SKM-1 treated with dmso at 0.1 percent for 144 hours (cell line): ENCODE measurements at regions not wholly inside any gene's neighbourhood (a gene's known extent, or its start where the extent isn't known, plus 50 kb on each side); places are given as distances from the start of the nearest gene placed in this dataset.

Source experiments
- DNase-seq: peaks from one replicate; lab custom pipeline; 2025; ENCODE audit not compliant: unreplicated experiment; lab: John Stamatoyannopoulos, UW

DNA sequence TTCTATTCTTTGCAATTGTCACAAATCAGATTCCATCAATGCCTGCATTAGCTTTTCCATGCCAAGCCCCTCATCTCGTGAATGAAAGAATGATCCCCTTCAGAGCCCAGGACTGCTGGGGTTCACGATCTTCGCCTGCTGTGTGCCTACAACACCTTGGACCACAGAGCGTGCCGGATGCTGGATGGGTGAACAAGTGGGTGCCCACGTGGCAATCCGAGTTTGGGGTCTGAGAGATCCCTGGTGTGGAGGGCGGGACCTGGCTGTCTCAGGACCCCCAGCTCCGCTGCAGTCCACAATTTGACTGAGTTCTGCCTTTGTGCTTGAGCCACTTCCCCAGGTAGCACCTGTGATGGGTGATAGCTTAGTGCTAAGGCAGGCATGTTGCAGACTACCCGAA, 317.0 kb downstream of the GALR1 start:
- no peak for DNase-seq

DNA sequence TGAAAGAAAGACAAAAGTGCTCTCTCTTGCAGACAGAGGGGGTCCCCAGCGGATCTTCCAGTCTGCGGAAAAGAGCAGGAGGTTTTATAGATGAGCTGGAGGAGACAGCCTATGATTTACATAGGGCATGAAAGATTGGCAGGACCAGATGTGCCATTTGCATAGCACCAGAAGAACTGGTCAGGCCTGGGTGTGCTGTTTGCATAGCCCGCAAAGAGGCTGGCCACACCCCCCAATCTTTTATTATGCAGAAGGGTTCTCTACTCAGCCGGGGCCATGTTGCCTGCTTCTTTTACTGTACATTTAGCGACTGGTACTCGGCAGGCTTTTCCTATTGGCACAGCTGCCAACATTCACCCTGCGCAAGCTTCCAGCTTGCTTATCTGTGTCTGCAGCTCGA, 317.6 kb downstream of the GALR1 start:
- DNase-seq = no peak

DNA sequence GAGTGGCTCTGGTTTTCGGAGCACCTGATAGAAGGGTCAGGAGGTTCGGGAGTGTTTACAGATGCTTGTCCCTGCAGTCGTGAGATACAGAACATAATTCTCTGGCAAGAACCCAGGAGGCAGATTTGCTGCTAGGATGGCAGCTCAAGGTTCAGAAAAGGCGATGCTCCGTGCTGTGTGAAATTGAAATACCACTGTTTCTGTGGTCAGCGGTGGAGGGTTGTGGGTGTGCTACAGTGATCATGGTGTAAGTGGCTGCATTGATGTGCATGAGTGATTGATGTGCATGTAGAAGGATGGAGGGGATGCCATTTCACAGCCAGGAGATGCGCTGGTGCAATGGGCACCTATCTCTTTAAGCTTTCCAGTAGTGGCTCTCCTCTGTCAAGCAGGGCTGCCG, 322.1 kb downstream of the GALR1 start:
- DNase-seq = no peak

DNA sequence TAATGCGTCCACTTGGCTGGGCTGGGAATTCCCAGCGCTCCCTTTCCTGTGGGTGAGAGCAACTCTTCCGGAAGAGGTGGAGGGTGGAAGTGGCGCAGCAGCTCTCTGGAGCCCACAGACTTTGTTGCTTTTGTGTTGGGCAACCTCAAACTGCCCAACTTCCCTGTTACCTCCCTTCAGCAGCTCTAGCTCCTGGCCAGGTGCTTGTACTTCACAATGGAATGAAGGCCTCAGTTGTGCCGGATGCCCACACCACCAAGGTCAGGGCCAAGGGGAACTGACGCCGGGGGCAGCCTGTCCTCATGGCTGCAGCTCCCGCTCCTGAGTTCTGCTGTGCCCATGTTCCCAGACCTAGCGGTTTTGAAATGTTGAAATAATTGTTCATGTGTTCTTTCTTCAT, 322.9 kb downstream of the GALR1 start:
- peak; percentile 60 for DNase-seq

DNA sequence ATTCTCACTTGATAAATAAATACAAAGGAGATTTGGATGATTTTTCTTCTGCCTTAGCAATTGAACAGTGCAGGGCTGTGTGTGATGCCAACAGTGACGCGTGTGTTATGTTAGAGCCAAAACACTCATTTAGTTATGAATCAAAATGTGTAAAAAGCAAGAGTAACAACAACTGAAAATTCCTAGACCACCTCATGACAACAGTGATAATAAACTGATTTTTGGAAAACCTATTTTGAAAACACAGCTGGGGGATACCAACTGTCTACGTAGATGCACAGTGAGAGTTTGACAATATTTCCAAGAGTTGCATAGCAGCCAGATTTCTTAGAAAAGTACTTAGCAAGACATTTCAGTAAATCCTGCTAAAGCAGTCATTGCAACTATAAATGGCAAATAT, 323.9 kb downstream of the GALR1 start:
- DNase-seq = no peak

DNA sequence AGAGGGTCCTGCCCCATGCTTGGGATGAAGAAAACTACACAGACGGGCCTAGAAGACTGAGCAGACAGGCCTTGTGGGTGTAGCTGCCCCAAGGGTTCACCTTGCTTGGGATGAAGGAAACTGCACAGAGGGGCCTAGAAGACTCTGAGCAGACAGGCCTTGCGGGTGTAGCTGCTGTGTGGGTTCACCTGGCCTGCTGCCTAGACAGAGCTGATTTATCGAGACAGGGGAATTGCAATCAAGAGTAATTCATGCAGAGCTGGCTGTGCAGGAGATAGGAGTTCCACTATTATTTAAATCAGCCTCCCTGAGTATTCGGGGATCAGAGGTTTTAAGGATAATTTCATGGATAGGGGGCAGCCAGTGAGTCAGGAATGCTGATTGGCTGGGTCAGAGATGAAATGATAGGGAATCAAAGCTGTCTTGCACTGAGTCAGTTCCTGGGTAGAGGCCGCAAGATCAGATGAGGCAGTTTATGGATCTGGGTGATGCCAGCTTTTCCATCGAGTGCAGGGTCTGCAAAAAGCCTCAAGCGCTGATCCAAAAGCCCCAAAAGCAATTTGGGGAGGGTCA, 341.4 kb downstream of the GALR1 start:
- no peak for DNase-seq

DNA sequence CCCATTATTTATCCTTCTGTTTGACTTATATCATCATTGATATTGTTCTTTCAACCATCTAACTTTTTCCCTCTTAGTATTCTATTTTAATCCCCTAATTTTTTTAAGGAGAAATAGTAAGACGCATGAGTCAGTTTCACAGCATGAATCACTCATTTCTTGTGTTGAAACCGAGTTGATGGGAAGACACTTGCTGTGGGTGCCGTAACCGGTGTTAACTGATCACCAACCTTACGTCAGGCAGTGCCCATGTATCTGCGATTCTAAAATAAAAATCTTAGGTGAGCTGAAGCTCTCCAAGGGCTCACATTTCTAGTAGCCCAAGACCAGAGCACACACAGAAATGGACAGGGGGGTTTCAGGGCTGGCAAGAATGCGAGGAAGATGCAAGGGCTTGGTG, 348.1 kb downstream of the GALR1 start:
- no peak for DNase-seq

DNA sequence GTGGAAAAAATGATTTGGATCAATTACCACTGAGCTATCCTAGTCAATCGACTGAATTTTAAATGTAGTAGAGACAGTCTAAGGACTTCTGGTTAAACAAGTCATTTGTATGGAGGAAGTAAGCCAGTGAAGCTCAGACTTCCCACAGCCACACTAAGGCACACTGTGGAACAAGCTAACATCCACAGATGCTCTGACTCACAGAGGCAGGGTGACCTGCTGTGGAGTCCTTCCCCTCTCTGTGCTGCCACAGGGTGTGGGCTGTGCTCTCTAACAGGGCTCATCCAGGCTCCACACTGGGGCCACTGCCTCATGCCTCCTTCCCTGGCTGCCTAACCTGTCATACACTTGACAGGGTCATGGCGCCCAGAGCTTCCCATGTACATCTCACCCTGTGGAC, 351.0 kb downstream of the GALR1 start:
- no peak for DNase-seq

DNA sequence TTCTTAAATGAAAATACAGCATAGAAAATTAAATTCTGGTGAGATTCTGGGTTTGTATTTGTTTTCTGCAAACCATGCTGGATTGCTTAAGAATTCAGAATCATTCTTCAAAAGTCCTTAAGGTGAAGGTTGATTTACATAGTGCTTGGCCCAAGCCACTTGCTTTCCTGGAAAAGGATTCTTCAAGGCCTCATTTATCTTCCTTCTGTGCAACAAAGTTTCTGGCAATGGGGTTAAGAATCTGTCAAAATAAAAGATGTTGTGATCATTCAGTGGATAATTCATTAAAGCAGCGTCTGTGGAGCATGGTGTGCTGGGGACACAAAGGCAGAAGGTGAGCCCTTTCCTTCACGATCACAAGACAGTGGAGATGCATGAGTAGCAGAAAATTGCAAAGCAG, 351.9 kb downstream of the GALR1 start:
- no peak for DNase-seq

DNA sequence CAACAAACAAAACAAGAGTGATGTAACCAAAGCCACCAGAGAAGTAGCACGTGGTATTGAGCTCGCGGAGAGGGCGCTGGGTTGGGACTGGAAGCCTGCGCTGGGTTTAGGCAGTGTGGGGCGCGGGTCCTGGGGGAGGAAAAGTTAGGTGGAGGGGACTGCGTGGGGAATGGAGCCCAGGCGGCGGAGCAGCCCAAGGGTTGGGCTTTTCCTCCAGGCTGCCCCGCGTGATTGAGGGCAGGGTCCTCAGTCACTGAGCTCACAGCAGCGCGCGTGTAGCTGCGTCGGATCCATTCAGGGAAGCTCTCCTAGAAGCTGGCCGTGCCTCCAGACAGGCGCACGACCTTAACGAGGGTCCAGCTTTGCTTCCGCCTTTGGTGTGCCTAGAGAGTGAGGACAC, 357.4 kb downstream of the GALR1 start:
- no peak for DNase-seq

DNA sequence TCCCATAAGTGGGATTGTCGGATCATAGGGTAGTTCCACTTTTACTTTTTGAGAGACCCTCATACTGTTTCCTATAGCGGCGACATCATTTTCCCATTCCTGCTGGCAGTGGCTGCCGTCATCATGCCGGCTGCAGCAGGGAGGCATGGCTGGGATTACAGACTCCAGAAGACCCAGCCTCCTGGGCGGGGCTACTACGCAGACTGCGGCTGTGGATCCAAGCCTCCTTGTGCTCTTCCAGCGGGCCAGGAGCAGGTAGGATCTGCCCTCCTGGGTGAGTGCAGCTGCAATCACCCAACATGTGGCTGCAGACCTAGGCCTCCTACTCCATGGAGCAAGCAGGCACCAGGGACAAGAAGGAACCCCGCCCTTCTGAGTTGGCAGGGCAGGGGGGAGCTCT, 359.2 kb downstream of the GALR1 start:
- no peak for DNase-seq

DNA sequence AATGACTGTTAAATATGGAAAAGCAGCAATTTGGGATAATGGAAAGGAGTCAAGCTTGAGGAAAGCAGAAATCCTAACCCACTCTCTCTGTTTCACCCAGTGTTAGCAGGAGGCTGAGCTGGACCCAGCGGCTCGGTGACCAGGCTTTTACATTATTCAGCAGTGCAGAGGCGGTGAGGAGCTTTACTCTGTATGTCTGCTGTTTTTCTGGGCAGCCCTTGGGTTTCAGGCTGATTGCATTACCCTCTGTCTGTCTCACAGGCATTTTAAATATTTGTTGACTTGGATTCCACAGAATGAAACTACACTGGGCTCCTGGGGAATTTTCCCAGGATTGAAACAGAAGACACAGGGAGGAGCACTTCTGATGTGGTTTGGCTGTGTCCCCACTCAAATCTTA, 368.0 kb downstream of the GALR1 start:
- no peak for DNase-seq

DNA sequence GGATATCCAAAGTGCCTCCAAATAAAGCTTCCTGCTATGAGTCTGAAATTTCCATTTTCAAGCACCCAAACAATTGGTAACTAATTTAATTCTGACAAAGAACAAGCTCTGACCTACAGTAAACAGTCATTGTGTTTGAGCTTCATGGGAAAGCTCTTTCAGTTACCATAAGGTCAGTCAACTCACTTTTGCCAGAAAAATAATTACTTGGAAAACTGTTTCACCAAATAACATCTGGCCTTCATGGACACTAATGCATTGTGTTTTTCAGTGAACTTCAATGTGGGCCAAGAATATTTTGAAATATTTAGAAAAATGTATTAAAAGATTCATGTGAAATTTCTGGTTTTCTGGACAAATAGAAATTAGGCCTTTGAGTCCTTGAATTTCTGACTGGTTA, 369.9 kb downstream of the GALR1 start:
- no peak for DNase-seq

DNA sequence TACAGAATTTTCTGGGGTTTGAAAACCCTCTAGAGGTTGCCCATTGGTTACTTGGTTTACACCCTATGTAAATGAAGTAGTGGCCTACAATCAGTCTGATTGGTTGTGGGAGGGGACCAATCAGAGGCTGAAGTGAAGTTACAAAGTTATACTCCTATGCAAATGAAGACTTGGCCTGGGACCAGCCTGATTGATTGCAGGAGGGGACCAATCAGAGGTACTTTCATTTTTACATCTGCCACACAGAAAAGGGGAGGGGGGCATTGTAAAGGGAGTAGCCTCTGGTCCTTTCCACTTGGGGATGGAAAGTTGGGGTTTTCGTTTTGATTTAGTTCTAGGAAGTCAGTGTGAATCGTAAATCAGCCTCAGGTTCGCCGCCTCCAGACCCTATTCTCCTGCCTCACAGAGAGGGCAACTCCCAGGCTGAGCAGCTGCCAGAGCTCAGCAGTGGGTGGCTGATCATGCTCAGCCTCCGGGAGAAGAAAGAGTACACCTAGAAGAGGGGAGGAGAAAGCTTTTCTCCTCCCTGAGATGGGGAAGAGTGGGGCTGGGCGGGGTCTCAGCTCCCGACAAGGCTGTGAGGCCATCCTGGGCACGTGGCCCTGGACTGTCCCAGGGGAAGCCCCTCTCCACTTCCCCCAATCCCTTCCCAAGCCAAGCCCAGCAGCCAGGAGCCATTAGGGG, 372.5 kb downstream of the GALR1 start:
- no peak for DNase-seq

DNA sequence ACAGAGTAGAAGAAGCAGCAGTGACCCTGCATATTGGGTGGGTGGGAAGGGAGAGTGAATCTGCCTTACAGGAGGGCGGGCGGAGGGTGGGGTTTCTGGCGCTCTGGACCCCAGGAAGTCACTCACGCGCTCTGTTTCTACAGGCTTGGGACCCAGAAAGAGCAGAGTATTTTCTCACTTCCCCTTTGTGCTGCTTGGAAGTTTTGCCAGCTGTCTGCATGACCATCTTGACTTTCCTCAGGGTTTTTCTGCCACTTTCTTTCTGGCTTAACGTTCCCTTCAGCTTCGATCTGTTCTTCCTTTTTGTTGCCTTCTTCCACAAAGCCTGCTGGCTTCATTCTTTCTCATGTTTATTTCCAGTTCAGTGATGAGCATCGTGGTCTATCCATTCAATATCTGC, 383.1 kb downstream of the GALR1 start:
- DNase-seq = no peak

DNA sequence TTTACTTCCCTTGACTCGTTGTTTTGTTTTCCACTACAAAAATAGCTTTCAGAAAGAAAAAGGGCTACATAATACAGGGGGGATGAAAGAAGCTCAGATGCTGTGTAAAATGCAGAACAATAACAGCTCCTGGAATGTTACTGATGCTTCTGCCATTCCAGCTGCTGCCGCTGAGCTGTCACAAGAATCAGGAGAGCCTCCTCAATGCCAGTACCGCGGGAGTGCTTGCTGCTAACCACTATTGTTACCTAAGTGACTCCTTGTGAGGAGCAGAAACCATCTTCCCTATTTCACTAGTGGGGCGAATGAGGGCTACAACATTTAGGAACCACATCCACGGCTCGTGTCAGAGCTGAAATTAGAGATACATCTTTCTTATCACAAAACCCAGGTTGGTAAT, 384.8 kb downstream of the GALR1 start:
- no peak for DNase-seq

DNA sequence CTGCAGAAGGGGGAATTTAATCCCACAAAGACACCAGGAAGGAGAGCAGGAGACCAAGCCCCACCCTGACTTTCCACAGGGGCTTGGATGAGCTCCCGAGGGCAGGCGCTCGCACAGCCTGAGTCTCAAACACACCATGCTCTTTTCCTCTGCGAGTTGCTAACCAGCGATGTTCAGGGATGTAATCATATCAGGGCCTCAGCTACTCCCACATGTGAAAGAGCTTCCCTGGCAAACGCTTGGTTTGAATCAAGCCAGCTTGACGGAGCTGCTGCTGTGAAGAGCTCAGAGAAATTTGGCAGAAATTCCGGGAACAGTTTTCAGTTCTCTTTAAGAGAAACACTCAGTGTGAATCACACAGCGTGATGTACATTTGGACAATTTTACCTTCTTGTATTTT, 385.8 kb downstream of the GALR1 start:
- no peak for DNase-seq

DNA sequence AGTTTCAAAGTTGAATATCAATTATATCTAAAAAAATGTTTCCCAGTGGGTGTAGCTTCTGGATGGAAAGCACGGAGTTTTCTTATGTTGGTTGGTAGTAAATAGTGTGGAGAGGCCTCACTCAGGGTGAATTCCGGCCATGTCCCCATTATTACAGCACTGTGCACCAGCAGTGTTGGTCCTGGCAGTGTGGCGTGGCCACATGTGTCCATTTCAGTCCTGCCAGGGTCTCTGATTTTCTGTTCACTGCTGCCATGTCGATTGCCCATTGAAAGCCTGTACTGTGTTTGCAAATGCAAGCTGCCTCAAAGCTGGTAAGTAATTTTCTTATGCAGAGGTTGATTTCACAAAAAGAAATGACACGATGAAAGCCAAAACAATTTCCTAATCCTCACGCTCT, 386.2 kb downstream of the GALR1 start:
- DNase-seq = no peak

DNA sequence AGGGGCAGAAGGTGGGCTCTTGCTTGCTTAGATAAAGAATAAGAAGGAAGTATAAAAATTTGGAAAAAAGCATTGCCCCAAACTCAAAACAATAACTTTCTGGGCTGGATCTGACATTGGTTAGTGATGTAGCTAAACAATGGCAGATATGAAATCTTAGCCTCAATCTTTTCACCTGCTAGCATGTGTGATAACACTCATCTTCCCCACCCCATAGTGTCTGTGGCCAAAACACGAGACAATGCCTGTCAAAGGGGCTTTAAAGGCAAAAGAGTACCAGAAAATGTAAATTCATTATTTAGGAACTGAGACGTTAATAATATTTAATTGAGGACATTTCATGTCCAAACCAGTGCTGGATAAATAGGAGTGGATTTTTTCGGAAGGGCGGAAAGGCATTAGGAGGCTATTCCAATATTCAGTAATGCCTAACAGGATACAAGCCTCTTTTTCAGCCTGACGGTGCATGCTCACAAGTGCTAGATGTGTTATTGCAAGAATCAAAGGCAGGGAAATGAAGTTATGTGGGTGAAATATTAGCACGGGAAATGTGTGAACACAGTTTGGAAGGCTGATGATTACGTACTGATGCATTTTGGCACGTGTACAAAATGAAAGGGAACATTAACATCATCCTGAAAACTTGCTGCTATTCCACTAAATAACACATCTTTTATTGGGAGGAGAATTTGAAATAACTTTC, 395.7 kb downstream of the GALR1 start:
- DNase-seq = no peak

DNA sequence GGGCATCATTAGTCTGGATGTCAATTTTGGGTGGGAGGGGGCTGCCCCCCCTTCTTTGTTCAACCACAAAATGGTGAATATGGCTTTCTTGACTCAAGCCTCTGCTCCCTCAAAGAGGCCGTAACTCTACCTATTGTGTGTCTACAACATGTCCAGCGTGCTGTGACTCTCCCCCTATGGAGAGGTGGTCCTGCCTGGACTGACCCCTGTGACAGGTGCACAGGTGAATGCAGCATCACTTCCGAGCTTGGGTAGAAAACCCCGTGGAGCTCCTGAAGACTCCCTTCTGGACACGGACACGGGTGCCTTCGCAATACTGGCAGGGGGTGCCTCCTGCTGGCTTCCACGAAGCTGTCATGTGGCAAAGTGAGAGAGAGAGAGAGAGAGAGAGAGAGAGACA, 397.8 kb downstream of the GALR1 start:
- no peak for DNase-seq

DNA sequence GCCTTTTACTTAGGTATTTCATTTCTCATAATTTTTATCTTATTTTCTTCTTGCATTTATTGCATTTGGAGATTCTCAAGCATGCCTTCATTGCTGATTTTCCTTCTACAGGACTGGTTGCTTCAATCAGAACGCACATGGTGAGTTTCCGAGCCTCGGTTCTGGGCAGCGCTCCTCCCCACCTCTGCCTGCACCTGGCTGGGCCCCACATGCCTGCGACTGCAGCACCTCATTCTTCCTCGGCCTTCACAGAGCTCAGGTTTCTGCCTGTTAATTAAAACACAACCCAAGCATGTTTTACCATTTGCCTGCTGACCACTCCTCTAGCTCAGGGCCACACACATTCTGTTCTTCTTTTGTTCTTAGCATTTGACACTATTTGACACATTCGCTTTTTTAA, 398.8 kb downstream of the GALR1 start:
- DNase-seq = no peak

DNA sequence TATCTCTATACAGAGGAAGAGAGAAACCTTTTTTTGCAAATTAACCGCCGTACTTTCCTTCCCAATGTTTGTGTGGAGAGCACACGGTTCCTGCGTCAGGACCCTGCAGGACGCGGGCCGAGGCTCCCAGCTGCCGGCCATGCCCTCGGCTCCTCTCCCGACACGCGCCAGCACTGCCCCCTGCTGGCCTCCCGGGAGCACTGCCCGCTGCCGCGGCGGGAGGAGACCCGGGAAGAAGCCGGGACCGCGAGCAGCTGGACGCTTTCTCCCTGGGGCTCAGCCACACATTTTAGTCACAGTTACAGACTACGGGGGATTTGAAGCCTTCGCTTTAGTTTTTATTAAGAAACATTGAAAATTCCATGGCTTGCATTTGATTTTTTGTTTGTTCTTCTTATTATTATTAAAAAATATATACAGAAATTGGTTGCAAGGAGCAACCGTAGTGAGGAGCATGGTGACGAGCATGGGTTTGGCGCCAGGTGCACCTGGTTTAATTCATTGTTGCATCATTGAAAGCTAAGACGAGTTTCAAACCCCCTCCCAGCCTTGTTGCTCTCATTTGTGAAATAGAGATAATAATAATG, 401.2 kb downstream of the GALR1 start:
- peak; percentile 50 for DNase-seq
